22Rv1 (cell line): ENCODE measurements at regions not wholly inside any gene's neighbourhood (a gene's known extent, or its start where the extent isn't known, plus 50 kb on each side); places are given as distances from the start of the nearest gene placed in this dataset.

Experiments used
- H3K27ac ChIP-seq: fragments of 450-650 bp; 2 replicates; pipeline ENCODE4 v1.5.1; 2017
- CTCF ChIP-seq: fragments of 450-650 bp; IDR thresholded peaks from 2 replicates; pipeline ENCODE4 v1.5.1; 2017; ENCODE audit warnings: mild to moderate bottlenecking
- ZFX ChIP-seq: fragments of 450-650 bp; IDR thresholded peaks from 2 replicates; pipeline ENCODE4 v1.6.1; 2017; ENCODE audit warnings: antibody characterized with exemption, borderline replicate concordance

GRCh38 chr20:10735195-10735949 lies 61.6 kb upstream of the JAG1 start:
- no peak overlapping the region for H3K27ac ChIP-seq
- TF ChIP-seq CTCF: no peak
- no peak for TF ChIP-seq ZFX

GRCh38 chr20:10739134-10739533 lies 65.3 kb upstream of the JAG1 start:
- TF ChIP-seq ZFX (no peak), CTCF (no peak)
- no peak overlapping the region for H3K27ac ChIP-seq

- TF ChIP-seq ZFX (no peak), CTCF (no peak)
Observed at GRCh38 chr20:10739566-10739965, 65.8 kb upstream of the JAG1 start.

GRCh38 chr20:10741060-10741459 lies 67.3 kb upstream of the JAG1 start:
- H3K27ac ChIP-seq: no peak overlapping the region
- TF ChIP-seq ZFX (no peak), CTCF (no peak)

More at GRCh38 chr20:10739566-10739965, 65.8 kb upstream of the JAG1 start:
- H3K27ac ChIP-seq: no peak overlapping the region

- no peak overlapping the region for H3K27ac ChIP-seq
- TF ChIP-seq CTCF (no peak), ZFX (no peak)
Observed at GRCh38 chr20:10745790-10746189, 72.0 kb upstream of the JAG1 start.

GRCh38 chr20:10747019-10747418 lies 73.2 kb upstream of the JAG1 start:
- no peak overlapping the region for H3K27ac ChIP-seq
- no peak for TF ChIP-seq CTCF
- TF ChIP-seq ZFX: no peak

GRCh38 chr20:10749084-10749483 lies 75.3 kb upstream of the JAG1 start:
- TF ChIP-seq ZFX (no peak), CTCF (no peak)
- no peak overlapping the region for H3K27ac ChIP-seq
